Kidney (tissue), 13 donors: ENCODE measurements at regions not wholly inside any gene's neighbourhood (a gene's known extent, or its start where the extent isn't known, plus 50 kb on each side); places are given as distances from the start of the nearest gene placed in this dataset.
"Not testable (repeated sequence)": the region's sequence is repeated elsewhere in the genome, so short reads cannot be mapped to it uniquely, and the experiment has no call there.

ENCODE experiments used
- DNase-seq, 5 donors: peaks; one replicate each; pipeline ENCODE4 v3.0.0-alpha.2; 2013 to 2020
- FAIRE-seq: peaks from 2 replicates; lab custom pipeline; 2012; peaks lifted over from hg19 to GRCh38; lab: Jason Lieb, UNC
- H3K27ac ChIP-seq, 2 donors: one replicate each; pipeline ENCODE4 v1.7.0; 2013; ENCODE audit warnings: low read depth in 2 of 2, low read length in 2 of 2, inconsistent platforms in 1 of 2
- H3K27me3 ChIP-seq: one replicate; pipeline ENCODE4 v1.7.1; 2013; ENCODE audit warnings: low read length, inconsistent platforms; ENCODE audit not compliant: control insufficient read depth, insufficient read depth
- H3K36me3 ChIP-seq, 3 donors: one replicate each; pipeline versions ENCODE4 v1.7.0 to v1.7.1; 2013; ENCODE audit warnings: low read length in 3 of 3, control low read depth in 1 of 3, inconsistent platforms in 1 of 3; ENCODE audit not compliant: insufficient read depth in 3 of 3, control insufficient read depth in 2 of 3
- H3K4me1 ChIP-seq, 3 donors: one replicate each; pipeline versions ENCODE4 v1.7.0 to v1.7.1; 2013; ENCODE audit warnings: low read length in 3 of 3, inconsistent platforms in 1 of 3, low read depth in 1 of 3; ENCODE audit not compliant: control insufficient read depth in 2 of 3, insufficient read depth in 2 of 3
- H3K4me3 ChIP-seq, 3 donors: one replicate each; pipeline versions ENCODE4 v1.7.0 to v1.8.1; 2013; ENCODE audit warnings: low read length in 3 of 3, control low read depth in 1 of 3, inconsistent platforms in 1 of 3
- H3K9ac ChIP-seq, 3 donors: one replicate each; pipeline versions ENCODE4 v1.7.0 to v1.7.1; 2013; ENCODE audit warnings: low read length in 3 of 3, control low read depth in 1 of 3, inconsistent platforms in 1 of 3
- H3K9me3 ChIP-seq, 3 donors: one replicate each; pipeline versions ENCODE4 v1.7.0 to v1.7.1; 2013; ENCODE audit warnings: low read length in 3 of 3, control low read depth in 1 of 3, inconsistent platforms in 1 of 3; ENCODE audit not compliant: control insufficient read depth in 2 of 3, insufficient read depth in 1 of 3
- CTCF ChIP-seq: IDR thresholded peaks from 3 replicates; pipeline ENCODE4 v1.5.1; 2012; ENCODE audit warnings: mild to moderate bottlenecking, moderate library complexity, borderline replicate concordance; ENCODE audit not compliant: insufficient read depth; ENCODE audit errors: extremely low read depth
- intact Hi-C: fragments of 100-400 bp; cut with DNase I; formaldehyde crosslinking; loops from one replicate; pipeline ENCODE4 v1.11.1; 2022
- donor health status: control.
- donor health status: control.
- donor health status: control.
- donor health status: control.
- donor health status: control.
- donor health status: DM: yes; HTN: yes; CAD: no.
- donor health status: Normal renal cell carcinoma (clear cell type).

- H3K4me3 ChIP-seq = no peak overlapping the region
- TF ChIP-seq CTCF = no peak
- H3K9me3 ChIP-seq = no peaks in the 10 kb centered on the region
- H3K9ac ChIP-seq = no peak overlapping the region
- intact Hi-C loops = no loop called here
- no peaks in the 10 kb centered on the region for H3K36me3 ChIP-seq
- no peak overlapping the region for H3K27ac ChIP-seq
- no peaks in the 10 kb centered on the region for H3K4me1 ChIP-seq
- no peak for DNase-seq
- FAIRE-seq = no peak
- no peaks in the 10 kb centered on the region for H3K27me3 ChIP-seq
These were observed 166.9 kb upstream of the GK2 start for GRCh38 chr4:79574741-79575451.

- Histone ChIP-seq H3K9me3 (no peaks in the 10 kb centered on the region), H3K9ac (no peak overlapping the region), H3K36me3 (no peaks in the 10 kb centered on the region), H3K4me3 (no peak overlapping the region), H3K27ac (no peak overlapping the region), H3K4me1 (no peaks in the 10 kb centered on the region), H3K27me3 (no peaks in the 10 kb centered on the region)
- intact Hi-C loops = no loop called here
- TF ChIP-seq CTCF = no peak
- no peak for FAIRE-seq
- no peak for DNase-seq
These were observed 155.2 kb upstream of the GK2 start for GRCh38 chr4:79563219-79563618.

GRCh38 chr4:79561751-79562150 lies 153.7 kb upstream of the GK2 start:
- Histone ChIP-seq H3K4me3 (no peak overlapping the region), H3K4me1 (no peaks in the 10 kb centered on the region), H3K9ac (no peak overlapping the region), H3K36me3 (no peaks in the 10 kb centered on the region), H3K27me3 (no peaks in the 10 kb centered on the region), H3K9me3 (no peaks in the 10 kb centered on the region), H3K27ac (no peak overlapping the region)
- TF ChIP-seq CTCF = no peak
- DNase-seq (no peak), FAIRE-seq (no peak)
- intact Hi-C loops = no loop called here

GRCh38 chr4:79559398-79559797 lies 151.4 kb upstream of the GK2 start:
- H3K4me1 ChIP-seq, H3K9me3 ChIP-seq, intact Hi-C loops, H3K4me3 ChIP-seq, H3K27ac ChIP-seq, DNase-seq, H3K36me3 ChIP-seq, H3K9ac ChIP-seq, FAIRE-seq, H3K27me3 ChIP-seq: not testable (repeated sequence)
